ENCODE measurements at regions not wholly inside any gene's neighbourhood (a gene's known extent, or its start where the extent isn't known, plus 50 kb on each side); places are given as distances from the start of the nearest gene placed in this dataset.
"Not testable (repeated sequence)": the region's sequence is repeated elsewhere in the genome, so short reads cannot be mapped to it uniquely, and the experiment has no call there.

GRCh38 chr7:37550872-37551271 is 102.2 kb upstream of the ELMO1 start:
- no peaks in the 10 kb centered on the region for H3K36me3 ChIP-seq (ENCODE audit: insufficient read depth, low read length)
- no peaks in the 10 kb centered on the region for H3K9me2 ChIP-seq (ENCODE audit: low read depth, low read length)
- H3K4me2 ChIP-seq (ENCODE audit: low read length) = no peak overlapping the region
- H4K20me1 ChIP-seq (ENCODE audit: insufficient read depth, low read length) = no peaks in the 10 kb centered on the region
- no peaks in the 10 kb centered on the region for H3K27me3 ChIP-seq (ENCODE audit: insufficient read depth, low read length)
- no peaks in the 10 kb centered on the region for H3F3A ChIP-seq (ENCODE audit: insufficient read depth, low read length)
- H3K27ac ChIP-seq (ENCODE audit: low read depth, low read length, poor library complexity, severe bottlenecking) = no peak overlapping the region
- no peaks in the 10 kb centered on the region for H3K4me1 ChIP-seq (ENCODE audit: insufficient read depth, low read length, severe bottlenecking)
- H3K9ac ChIP-seq (ENCODE audit: low read length) = no peak overlapping the region
- no peak overlapping the region for H2AFZ ChIP-seq (ENCODE audit: low read length)
- TF ChIP-seq EZH2 (IDR thresholded peaks at IDR 0.05; ENCODE audit: borderline replicate concordance, low read length) = no peak
- TF ChIP-seq, protein P1, sequence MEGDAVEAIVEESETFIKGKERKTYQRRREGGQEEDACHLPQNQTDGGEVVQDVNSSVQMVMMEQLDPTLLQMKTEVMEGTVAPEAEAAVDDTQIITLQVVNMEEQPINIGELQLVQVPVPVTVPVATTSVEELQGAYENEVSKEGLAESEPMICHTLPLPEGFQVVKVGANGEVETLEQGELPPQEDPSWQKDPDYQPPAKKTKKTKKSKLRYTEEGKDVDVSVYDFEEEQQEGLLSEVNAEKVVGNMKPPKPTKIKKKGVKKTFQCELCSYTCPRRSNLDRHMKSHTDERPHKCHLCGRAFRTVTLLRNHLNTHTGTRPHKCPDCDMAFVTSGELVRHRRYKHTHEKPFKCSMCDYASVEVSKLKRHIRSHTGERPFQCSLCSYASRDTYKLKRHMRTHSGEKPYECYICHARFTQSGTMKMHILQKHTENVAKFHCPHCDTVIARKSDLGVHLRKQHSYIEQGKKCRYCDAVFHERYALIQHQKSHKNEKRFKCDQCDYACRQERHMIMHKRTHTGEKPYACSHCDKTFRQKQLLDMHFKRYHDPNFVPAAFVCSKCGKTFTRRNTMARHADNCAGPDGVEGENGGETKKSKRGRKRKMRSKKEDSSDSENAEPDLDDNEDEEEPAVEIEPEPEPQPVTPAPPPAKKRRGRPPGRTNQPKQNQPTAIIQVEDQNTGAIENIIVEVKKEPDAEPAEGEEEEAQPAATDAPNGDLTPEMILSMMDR (IDR thresholded peaks at IDR 0.05; ENCODE audit: low read length) = no peak
- H3K4me3 ChIP-seq (ENCODE audit: low read depth, low read length, poor library complexity, severe bottlenecking) = no peak overlapping the region
- no peaks in the 10 kb centered on the region for H3K9me3 ChIP-seq (ENCODE audit: low read length)
- H3K79me2 ChIP-seq (ENCODE audit: insufficient read depth, low read length) = no peaks in the 10 kb centered on the region

- no peaks in the 10 kb centered on the region for H3K79me2 ChIP-seq (ENCODE audit: insufficient read depth, low read length)
- no peak overlapping the region for H3K4me2 ChIP-seq (ENCODE audit: low read length)
- no peak overlapping the region for H3K27ac ChIP-seq (ENCODE audit: low read depth, low read length, poor library complexity, severe bottlenecking)
- TF ChIP-seq EZH2 (IDR thresholded peaks at IDR 0.05; ENCODE audit: borderline replicate concordance, low read length) = no peak
- TF ChIP-seq, protein P1 (IDR thresholded peaks at IDR 0.05; ENCODE audit: low read length) = no peak
- H3K9ac ChIP-seq (ENCODE audit: low read length) = no peak overlapping the region
- no peak overlapping the region for H2AFZ ChIP-seq (ENCODE audit: low read length)
- H3K36me3 ChIP-seq (ENCODE audit: insufficient read depth, low read length) = no peaks in the 10 kb centered on the region
- H3K4me3 ChIP-seq (ENCODE audit: low read depth, low read length, poor library complexity, severe bottlenecking) = no peak overlapping the region
- no peaks in the 10 kb centered on the region for H4K20me1 ChIP-seq (ENCODE audit: insufficient read depth, low read length)
- no peaks in the 10 kb centered on the region for H3K9me2 ChIP-seq (ENCODE audit: low read depth, low read length)
- H3K27me3 ChIP-seq (ENCODE audit: insufficient read depth, low read length) = no peaks in the 10 kb centered on the region
- H3K4me1 ChIP-seq (ENCODE audit: insufficient read depth, low read length, severe bottlenecking) = no peaks in the 10 kb centered on the region
- H3F3A ChIP-seq (ENCODE audit: insufficient read depth, low read length) = no peaks in the 10 kb centered on the region
- no peaks in the 10 kb centered on the region for H3K9me3 ChIP-seq (ENCODE audit: low read length)
Measured at GRCh38 chr7:37552030-37552429, 103.4 kb upstream of the ELMO1 start.

DNA sequence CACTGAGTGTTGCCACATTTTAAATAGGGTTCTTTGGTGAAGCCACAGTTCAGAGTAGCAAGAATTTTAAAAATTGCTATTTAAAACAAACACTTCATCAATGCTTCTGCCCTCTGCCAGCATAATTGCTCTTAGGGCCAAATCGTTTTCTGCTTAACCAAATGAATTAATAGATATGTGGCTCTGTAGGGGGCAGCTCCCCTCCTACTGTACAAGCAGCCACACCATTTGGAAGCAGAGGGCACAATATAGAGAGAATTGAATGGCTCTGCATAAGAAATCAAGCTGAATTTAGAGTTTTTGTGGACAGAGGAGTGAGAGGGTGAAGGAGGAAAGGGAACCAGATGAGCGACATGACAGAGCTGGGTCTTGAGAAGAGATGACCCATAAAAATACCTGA is 103.8 kb upstream of the ELMO1 start:
- H3F3A ChIP-seq (ENCODE audit: insufficient read depth, low read length); H3K27me3 ChIP-seq (ENCODE audit: insufficient read depth, low read length); H3K79me2 ChIP-seq (ENCODE audit: insufficient read depth, low read length); H3K4me1 ChIP-seq (ENCODE audit: insufficient read depth, low read length, severe bottlenecking); H3K9me2 ChIP-seq (ENCODE audit: low read depth, low read length); H3K4me3 ChIP-seq (ENCODE audit: low read depth, low read length, poor library complexity, severe bottlenecking); H3K4me2 ChIP-seq (ENCODE audit: low read length); H3K27ac ChIP-seq (ENCODE audit: low read depth, low read length, poor library complexity, severe bottlenecking); H4K20me1 ChIP-seq (ENCODE audit: insufficient read depth, low read length); H3K9ac ChIP-seq (ENCODE audit: low read length); H2AFZ ChIP-seq (ENCODE audit: low read length); H3K36me3 ChIP-seq (ENCODE audit: insufficient read depth, low read length); H3K9me3 ChIP-seq (ENCODE audit: low read length): not testable (repeated sequence)

GRCh38 chr7:37555528-37555927 is 106.9 kb upstream of the ELMO1 start:
- Histone ChIP-seq H3F3A (ENCODE audit: insufficient read depth, low read length) (no peaks in the 10 kb centered on the region), H3K9me3 (ENCODE audit: low read length) (no peaks in the 10 kb centered on the region), H3K79me2 (ENCODE audit: insufficient read depth, low read length) (no peaks in the 10 kb centered on the region), H4K20me1 (ENCODE audit: insufficient read depth, low read length) (no peaks in the 10 kb centered on the region), H3K36me3 (ENCODE audit: insufficient read depth, low read length) (no peaks in the 10 kb centered on the region), H3K4me1 (ENCODE audit: insufficient read depth, low read length, severe bottlenecking) (no peaks in the 10 kb centered on the region), H2AFZ (ENCODE audit: low read length) (no peak overlapping the region), H3K27ac (ENCODE audit: low read depth, low read length, poor library complexity, severe bottlenecking) (no peak overlapping the region), H3K4me2 (ENCODE audit: low read length) (no peak overlapping the region), H3K9ac (ENCODE audit: low read length) (no peak overlapping the region), H3K27me3 (ENCODE audit: insufficient read depth, low read length) (no peaks in the 10 kb centered on the region), H3K4me3 (ENCODE audit: low read depth, low read length, poor library complexity, severe bottlenecking) (no peak overlapping the region), H3K9me2 (ENCODE audit: low read depth, low read length) (no peaks in the 10 kb centered on the region)
- no peak for TF ChIP-seq EZH2 (IDR thresholded peaks at IDR 0.05; ENCODE audit: borderline replicate concordance, low read length)
- TF ChIP-seq, protein P1 (IDR thresholded peaks at IDR 0.05; ENCODE audit: low read length) = no peak
